ENCODE measurements at regions not wholly inside any gene's neighbourhood (a gene's known extent, or its start where the extent isn't known, plus 50 kb on each side); places are given as distances from the start of the nearest gene placed in this dataset.

- Mint-ChIP-seq H3K9me3 (no peaks in the 10 kb centered on the region), H3K27ac (no peak overlapping the region), H3K27me3 (no peaks in the 10 kb centered on the region), H3K4me1 (ENCODE audit: low read depth in 2 of 2) (peaks cover 0 to 2% of the 10 kb centered on the region in 2 donors), H3K36me3 (no peaks in the 10 kb centered on the region), H3K4me3 (no peak overlapping the region)
- no peak for ATAC-seq
- no peak for DNase-seq (ENCODE audit: low spot score)
Measured at GRCh38 chr9:129361196-129361595, 183.1 kb upstream of the IER5L start.

GRCh38 chr9:129359916-129360536 is 182.0 kb upstream of the IER5L start:
- H3K4me3 Mint-ChIP-seq: no peak overlapping the region
- ATAC-seq (no peak), DNase-seq (ENCODE audit: low spot score) (no peak)
- H3K27ac Mint-ChIP-seq: no peak overlapping the region
- no peaks in the 10 kb centered on the region for H3K27me3 Mint-ChIP-seq
- peaks cover 0 to 2% of the 10 kb centered on the region in 2 donors for H3K4me1 Mint-ChIP-seq (ENCODE audit: low read depth in 2 of 2)
- H3K36me3 Mint-ChIP-seq: no peaks in the 10 kb centered on the region
- no peaks in the 10 kb centered on the region for H3K9me3 Mint-ChIP-seq

- H3K27ac Mint-ChIP-seq: no peak overlapping the region
- H3K4me1 Mint-ChIP-seq (ENCODE audit: low read depth in 2 of 2): peaks cover 0 to 2% of the 10 kb centered on the region in 2 donors
Measured at GRCh38 chr9:129359162-129359811, 181.2 kb upstream of the IER5L start.

GRCh38 chr9:129358621-129359154 is 180.6 kb upstream of the IER5L start:
- no peak overlapping the region for H3K27ac Mint-ChIP-seq
- no peaks in the 10 kb centered on the region for H3K36me3 Mint-ChIP-seq
- H3K4me3 Mint-ChIP-seq: no peak overlapping the region
- peaks cover 0 to 2% of the 10 kb centered on the region in 2 donors for H3K4me1 Mint-ChIP-seq (ENCODE audit: low read depth in 2 of 2)
- DNase-seq (ENCODE audit: low spot score) (no peak), ATAC-seq (no peak)
- no peaks in the 10 kb centered on the region for H3K9me3 Mint-ChIP-seq
- H3K27me3 Mint-ChIP-seq: no peaks in the 10 kb centered on the region

More at GRCh38 chr9:129359162-129359811, 181.2 kb upstream of the IER5L start:
- DNase-seq (ENCODE audit: low spot score) (no peak), ATAC-seq (peak in 1 of 2 donors; percentile 24)
- Mint-ChIP-seq H3K4me3 (no peak overlapping the region), H3K9me3 (no peaks in the 10 kb centered on the region), H3K27me3 (no peaks in the 10 kb centered on the region), H3K36me3 (no peaks in the 10 kb centered on the region)

- Mint-ChIP-seq H3K27ac (no peak overlapping the region), H3K4me1 (ENCODE audit: low read depth in 2 of 2) (peaks cover 0 to 2% of the 10 kb centered on the region in 2 donors), H3K36me3 (no peaks in the 10 kb centered on the region), H3K4me3 (no peak overlapping the region), H3K9me3 (no peaks in the 10 kb centered on the region), H3K27me3 (no peaks in the 10 kb centered on the region)
- no peak for DNase-seq (ENCODE audit: low spot score)
- no peak for ATAC-seq
Measured at GRCh38 chr9:129357773-129358245, 179.7 kb upstream of the IER5L start.

- peaks cover 0 to 2% of the 10 kb centered on the region in 2 donors for H3K4me1 Mint-ChIP-seq (ENCODE audit: low read depth in 2 of 2)
- H3K4me3 Mint-ChIP-seq: no peak overlapping the region
- DNase-seq (ENCODE audit: low spot score): no peak
- H3K27ac Mint-ChIP-seq: no peak overlapping the region
- no peaks in the 10 kb centered on the region for H3K27me3 Mint-ChIP-seq
- peak in 1 of 2 donors; percentile 31 for ATAC-seq
- H3K9me3 Mint-ChIP-seq: no peaks in the 10 kb centered on the region
- no peaks in the 10 kb centered on the region for H3K36me3 Mint-ChIP-seq
Measured at GRCh38 chr9:129356871-129357772, 179.1 kb upstream of the IER5L start.

- DNase-seq (ENCODE audit: low spot score) (no peak), ATAC-seq (no peak)
- no peaks in the 10 kb centered on the region for H3K9me3 Mint-ChIP-seq
- H3K36me3 Mint-ChIP-seq: no peaks in the 10 kb centered on the region
- H3K4me1 Mint-ChIP-seq (ENCODE audit: low read depth in 2 of 2): peaks cover 0 to 6% of the 10 kb centered on the region in 2 donors
- peaks cover 0 to 3% of the 10 kb centered on the region in 2 donors for H3K27me3 Mint-ChIP-seq
- no peak overlapping the region for H3K4me3 Mint-ChIP-seq
- H3K27ac Mint-ChIP-seq: no peak overlapping the region
Measured at GRCh38 chr9:129355631-129356030, 177.6 kb upstream of the IER5L start.

- H3K27me3 Mint-ChIP-seq: peaks cover 0 to 3% of the 10 kb centered on the region in 2 donors
Measured at GRCh38 chr9:129354498-129354897, 176.4 kb upstream of the IER5L start.

GRCh38 chr9:129353697-129354336 is 175.8 kb upstream of the IER5L start:
- H3K27me3 Mint-ChIP-seq: peaks cover 0 to 4% of the 10 kb centered on the region in 2 donors
- ATAC-seq (no peak), DNase-seq (ENCODE audit: low spot score) (no peak)
- no peaks in the 10 kb centered on the region for H3K36me3 Mint-ChIP-seq
- no peak overlapping the region for H3K4me3 Mint-ChIP-seq
- H3K4me1 Mint-ChIP-seq (ENCODE audit: low read depth in 2 of 2): peaks cover 0 to 4% of the 10 kb centered on the region in 2 donors
- H3K27ac Mint-ChIP-seq: no peak overlapping the region
- H3K9me3 Mint-ChIP-seq: no peaks in the 10 kb centered on the region

More at GRCh38 chr9:129354498-129354897, 176.4 kb upstream of the IER5L start:
- H3K36me3 Mint-ChIP-seq: no peaks in the 10 kb centered on the region
- H3K4me3 Mint-ChIP-seq: no peak overlapping the region
- peaks cover 0 to 6% of the 10 kb centered on the region in 2 donors for H3K4me1 Mint-ChIP-seq (ENCODE audit: low read depth in 2 of 2)
- no peak for ATAC-seq
- no peaks in the 10 kb centered on the region for H3K9me3 Mint-ChIP-seq
- H3K27ac Mint-ChIP-seq: no peak overlapping the region
- DNase-seq (ENCODE audit: low spot score): no peak

- no peaks in the 10 kb centered on the region for H3K9me3 Mint-ChIP-seq
- H3K27ac Mint-ChIP-seq: no peak overlapping the region
- peaks cover 0 to 7% of the 10 kb centered on the region in 2 donors for H3K27me3 Mint-ChIP-seq
- DNase-seq (ENCODE audit: low spot score) (no peak), ATAC-seq (no peak)
- no peaks in the 10 kb centered on the region for H3K36me3 Mint-ChIP-seq
- peak overlapping the region; percentile 39 for H3K4me3 Mint-ChIP-seq
- H3K4me1 Mint-ChIP-seq (ENCODE audit: low read depth in 2 of 2): peaks cover 0 to 4% of the 10 kb centered on the region in 2 donors
Measured at GRCh38 chr9:129352146-129352865, 174.2 kb upstream of the IER5L start.

GRCh38 chr9:129351642-129352145 is 173.6 kb upstream of the IER5L start:
- Mint-ChIP-seq H3K27me3 (peaks cover 0 to 8% of the 10 kb centered on the region in 2 donors), H3K27ac (no peak overlapping the region), H3K36me3 (no peaks in the 10 kb centered on the region), H3K9me3 (no peaks in the 10 kb centered on the region), H3K4me3 (peak overlapping the region; percentile 39), H3K4me1 (ENCODE audit: low read depth in 2 of 2) (peaks cover 0 to 4% of the 10 kb centered on the region in 2 donors)
- no peak for DNase-seq (ENCODE audit: low spot score)
- no peak for ATAC-seq

GRCh38 chr9:129351058-129351641 is 173.1 kb upstream of the IER5L start:
- Mint-ChIP-seq H3K27me3 (peaks cover 0 to 8% of the 10 kb centered on the region in 2 donors), H3K4me1 (ENCODE audit: low read depth in 2 of 2) (peaks cover 0 to 7% of the 10 kb centered on the region in 2 donors), H3K27ac (no peak overlapping the region), H3K9me3 (no peaks in the 10 kb centered on the region), H3K4me3 (no peak overlapping the region), H3K36me3 (no peaks in the 10 kb centered on the region)
- ATAC-seq (no peak), DNase-seq (ENCODE audit: low spot score) (no peak)

Data from natural killer cell treated with Interleukin-12 subunit alpha and Interleukin-12 subunit beta and Interleukin-15 and Interleukin-18, amount 100 ng/mL, for 72 hours (primary cell).